ENCODE measurements at regions not wholly inside any gene's neighbourhood (a gene's known extent, or its start where the extent isn't known, plus 50 kb on each side); places are given as distances from the start of the nearest gene placed in this dataset.

- Mint-ChIP-seq H3K27me3 (no peaks in the 10 kb centered on the region), H3K9me3 (ENCODE audit: insufficient read depth) (peaks cover 2% of the 10 kb centered on the region), H3K27ac (no peak overlapping the region), H3K4me1 (no peaks in the 10 kb centered on the region), H3K4me3 (no peak overlapping the region)
- Histone ChIP-seq H3K4me3 (ENCODE audit: control extremely low read depth in 1 of 5, extremely low read depth in 1 of 5, insufficient read depth in 1 of 5, low read depth in 2 of 5, low read length in 4 of 5) (no peak overlapping the region), H3K27me3 (replicated peaks in 1 of 4; ENCODE audit: control extremely low read depth in 1 of 4, control insufficient read depth in 3 of 4, insufficient read depth in 4 of 4, low read length in 3 of 4) (no peaks in the 10 kb centered on the region), H3K9me3 (ENCODE audit: control extremely low read depth in 1 of 3, control insufficient read depth in 2 of 3, insufficient read depth in 1 of 3, low read length in 2 of 3) (peaks cover 0 to 9% (median 0%) of the 10 kb centered on the region in 3 donors), H3K79me2 (ENCODE audit: control insufficient read depth, insufficient read depth, low read length) (no peaks in the 10 kb centered on the region), H3K4me1 (ENCODE audit: control insufficient read depth in 2 of 2, insufficient read depth in 2 of 2, low read length in 2 of 2) (no peaks in the 10 kb centered on the region), H4K20me1 (ENCODE audit: control insufficient read depth, insufficient read depth, low read length, poor library complexity, severe bottlenecking) (no peaks in the 10 kb centered on the region), H2AFZ (ENCODE audit: insufficient read depth, low read depth, low read length, poor library complexity, severe bottlenecking) (no peak overlapping the region), H3K9ac (ENCODE audit: low read length) (no peak overlapping the region), H3K4me2 (replicated peaks; ENCODE audit: low read depth, low read length, poor library complexity, severe bottlenecking) (no peak overlapping the region), H3K27ac (ENCODE audit: low read length in 2 of 2) (no peak overlapping the region), H3K36me3 (replicated peaks in 1 of 2; ENCODE audit: control extremely low read depth in 1 of 2, control insufficient read depth in 1 of 2, extremely low read depth in 1 of 2, insufficient read depth in 2 of 2, low read length in 1 of 2) (no peaks in the 10 kb centered on the region)
- no CpG with 5 or more reads among the region's 3 CpGs for WGBS (ENCODE audit: insufficient coverage)
- DNase-seq = no peak
- no peak for ATAC-seq (ENCODE audit: low read depth)
- ChIA-PET POLR2A (no interaction called here), CTCF (no interaction called here)
- intact Hi-C loops (cut with micrococcal nuclease) = no loop called here
- no peak for TF ChIP-seq EZH2 (IDR thresholded peaks at IDR 0.05; ENCODE audit: borderline replicate concordance, insufficient read depth, low read depth, low read length, poor library complexity, severe bottlenecking)
- TF ChIP-seq CTCF (IDR thresholded peaks at IDR 0.05) = no peak
Observed at GRCh38 chr13:54706336-54706735, 1677.7 kb downstream of the OLFM4 start.

- no peaks in the 10 kb centered on the region for H3K79me2 ChIP-seq (ENCODE audit: control insufficient read depth, insufficient read depth, low read length)
- Mint-ChIP-seq H3K4me1 (no peaks in the 10 kb centered on the region), H3K27ac (no peak overlapping the region), H3K4me3 (no peak overlapping the region), H3K27me3 (no peaks in the 10 kb centered on the region), H3K9me3 (ENCODE audit: insufficient read depth) (peaks cover 10% of the 10 kb centered on the region)
- CTCF ChIA-PET = no interaction called here
- no peaks in the 10 kb centered on the region for H3K27me3 ChIP-seq (replicated peaks in 1 of 4; ENCODE audit: control extremely low read depth in 1 of 4, control insufficient read depth in 3 of 4, insufficient read depth in 4 of 4, low read length in 3 of 4)
- no peak for TF ChIP-seq EZH2 (IDR thresholded peaks at IDR 0.05; ENCODE audit: borderline replicate concordance, insufficient read depth, low read depth, low read length, poor library complexity, severe bottlenecking)
- TF ChIP-seq CTCF (IDR thresholded peaks at IDR 0.05) = no peak
- H3K4me2 ChIP-seq (replicated peaks; ENCODE audit: low read depth, low read length, poor library complexity, severe bottlenecking) = no peak overlapping the region
- H4K20me1 ChIP-seq (ENCODE audit: control insufficient read depth, insufficient read depth, low read length, poor library complexity, severe bottlenecking) = no peaks in the 10 kb centered on the region
- H3K9me3 ChIP-seq (ENCODE audit: control extremely low read depth in 1 of 3, control insufficient read depth in 2 of 3, insufficient read depth in 1 of 3, low read length in 2 of 3) = peaks cover 0 to 9% (median 0%) of the 10 kb centered on the region in 3 donors
- no peak overlapping the region for H2AFZ ChIP-seq (ENCODE audit: insufficient read depth, low read depth, low read length, poor library complexity, severe bottlenecking)
- no peak overlapping the region for H3K4me3 ChIP-seq (ENCODE audit: control extremely low read depth in 1 of 5, extremely low read depth in 1 of 5, insufficient read depth in 1 of 5, low read depth in 2 of 5, low read length in 4 of 5)
- POLR2A ChIA-PET = no interaction called here
- no peaks in the 10 kb centered on the region for H3K4me1 ChIP-seq (ENCODE audit: control insufficient read depth in 2 of 2, insufficient read depth in 2 of 2, low read length in 2 of 2)
- DNase-seq = no peak
- ATAC-seq (ENCODE audit: low read depth) = no peak
- H3K27ac ChIP-seq (ENCODE audit: low read length in 2 of 2) = no peak overlapping the region
- H3K36me3 ChIP-seq (replicated peaks in 1 of 2; ENCODE audit: control extremely low read depth in 1 of 2, control insufficient read depth in 1 of 2, extremely low read depth in 1 of 2, insufficient read depth in 2 of 2, low read length in 1 of 2) = no peaks in the 10 kb centered on the region
- intact Hi-C loops (cut with micrococcal nuclease) = no loop called here
- no peak overlapping the region for H3K9ac ChIP-seq (ENCODE audit: low read length)
Observed at GRCh38 chr13:54709546-54709945, 1680.9 kb downstream of the OLFM4 start.

All from B cell (primary cell).